IMR-90 (cell line): ENCODE measurements at regions not wholly inside any gene's neighbourhood (a gene's known extent, or its start where the extent isn't known, plus 50 kb on each side); places are given as distances from the start of the nearest gene placed in this dataset.

Experiments used
- ATAC-seq: fragments of 200-7000 bp; cut with Tn5 transposase; 2 replicates; pipeline ENCODE4 v1.9.1; 2020; ENCODE audit warnings: low read depth, mild to moderate bottlenecking, moderate library complexity
- BruUV-seq: library from RNA; stranded (reverse); fragments of 400-500 nt; replicated peaks from 2 replicates; lab custom pipeline; 2021; lab: Mats Ljungman, UMichigan
- CTCF ChIA-PET: fragments of 300-600 bp; formaldehyde crosslinking; extraction: SDS; loops from one replicate; lab custom pipeline; 2021; ENCODE audit warnings: antibody characterized with exemption; lab: Yijun Ruan, JAX
- POLR2A ChIA-PET: fragments of 300-600 bp; sonication (Branson Sonifier 250); formaldehyde crosslinking; loops from one replicate; lab custom pipeline; 2022; ENCODE audit warnings: antibody characterized with exemption; ENCODE audit not compliant: unreplicated experiment; lab: Charles Lee
- DNase-seq: peaks from one replicate; pipeline ENCODE4 v3.0.0; 2013
- H2AFZ ChIP-seq: replicated peaks from 2 replicates; pipeline ENCODE3; 2013; ENCODE audit warnings: low read length, mild to moderate bottlenecking; ENCODE audit not compliant: poor library complexity
- H2AK5ac ChIP-seq: 2 replicates; pipeline ENCODE4 v1.6.1; 2013; ENCODE audit warnings: low read depth, low read length, inconsistent platforms
- H2AK9ac ChIP-seq: replicated peaks from 2 replicates; pipeline ENCODE3; 2013; ENCODE audit warnings: mild to moderate bottlenecking, low read depth, low read length, moderate library complexity; ENCODE audit not compliant: poor library complexity
- H2BK120ac ChIP-seq: 2 replicates; pipeline ENCODE4 v1.6.1; 2013; ENCODE audit warnings: low read depth, low read length, inconsistent platforms
- H2BK15ac ChIP-seq: 3 replicates; pipeline ENCODE4 v1.6.1; 2013; ENCODE audit warnings: low read depth, low read length, inconsistent platforms
- H2BK20ac ChIP-seq: 2 replicates; pipeline ENCODE4 v1.6.1; 2013; ENCODE audit warnings: low read depth, mild to moderate bottlenecking, inconsistent platforms, low read length, moderate library complexity
- H2BK5ac ChIP-seq: 2 replicates; pipeline ENCODE4 v1.6.1; 2013; ENCODE audit warnings: mild to moderate bottlenecking, low read depth, low read length, inconsistent platforms; ENCODE audit not compliant: poor library complexity, severe bottlenecking
- H3K14ac ChIP-seq: replicated peaks from 2 replicates; pipeline ENCODE4 v1.6.1; 2013; ENCODE audit warnings: low read depth, low read length, inconsistent platforms
- H3K18ac ChIP-seq: 2 replicates; pipeline ENCODE4 v1.6.1; 2013; ENCODE audit warnings: low read depth, low read length, control low read depth
- H3K23ac ChIP-seq: 2 replicates; pipeline ENCODE4 v1.6.1; 2013; ENCODE audit warnings: low read depth, low read length, inconsistent platforms
- H3K27ac ChIP-seq: 2 replicates; pipeline ENCODE4 v1.5.1; 2013; ENCODE audit warnings: mild to moderate bottlenecking, control low read depth, low read length; ENCODE audit not compliant: insufficient read depth
- H3K27me3 ChIP-seq: 2 replicates; pipeline ENCODE4 v1.6.1; 2013; ENCODE audit warnings: low read length; ENCODE audit not compliant: control insufficient read depth, insufficient read depth
- H3K36me3 ChIP-seq: 2 replicates; pipeline ENCODE4 v1.6.1; 2013; ENCODE audit warnings: low read length, mixed read lengths; ENCODE audit not compliant: control insufficient read depth, insufficient read depth
- H3K4ac ChIP-seq: 2 replicates; pipeline ENCODE4 v1.6.1; 2013; ENCODE audit warnings: low read depth, low read length, inconsistent platforms
- H3K4me1 ChIP-seq: 2 replicates; pipeline ENCODE4 v1.6.1; 2013; ENCODE audit warnings: low read length, mixed read lengths; ENCODE audit not compliant: control insufficient read depth, insufficient read depth
- H3K4me2 ChIP-seq: 2 replicates; pipeline ENCODE4 v1.6.1; 2013; ENCODE audit warnings: low read depth, mild to moderate bottlenecking, control low read depth, low read length, moderate library complexity
- H3K4me3 ChIP-seq: 2 replicates; pipeline ENCODE4 v1.5.1; 2013; ENCODE audit warnings: low read depth, mild to moderate bottlenecking, control low read depth, low read length, moderate library complexity; ENCODE audit not compliant: insufficient read depth
- H3K56ac ChIP-seq: 2 replicates; pipeline ENCODE4 v1.6.1; 2013; ENCODE audit warnings: low read length, inconsistent platforms; ENCODE audit not compliant: insufficient read depth; ENCODE audit errors: extremely low read depth
- H3K79me1 ChIP-seq, 2 experiments: 2 replicates each; pipeline ENCODE4 v1.6.1; 2013; ENCODE audit warnings: low read length in 2 of 2, inconsistent platforms in 1 of 2, low read depth in 1 of 2
- H3K9ac ChIP-seq: 2 replicates; pipeline ENCODE4 v1.6.1; 2013; ENCODE audit warnings: low read depth, low read length, control low read depth
- H3K9me1 ChIP-seq: 2 replicates; pipeline ENCODE4 v1.6.1; 2013; ENCODE audit warnings: low read length, inconsistent platforms; ENCODE audit not compliant: insufficient read depth
- H3K9me3 ChIP-seq: 2 replicates; pipeline ENCODE4 v1.6.1; 2013; ENCODE audit warnings: low read length; ENCODE audit not compliant: control insufficient read depth, insufficient read depth
- H4K20me1 ChIP-seq: 2 replicates; pipeline ENCODE4 v1.6.1; 2013; ENCODE audit warnings: low read length, inconsistent platforms; ENCODE audit not compliant: insufficient read depth
- H4K5ac ChIP-seq: 2 replicates; pipeline ENCODE4 v1.6.1; 2013; ENCODE audit warnings: mild to moderate bottlenecking, low read depth, low read length, control low read depth
- H4K8ac ChIP-seq, 2 experiments: 2 replicates each; pipeline ENCODE4 v1.6.1; 2013; ENCODE audit warnings: low read depth in 2 of 2, low read length in 2 of 2, control low read depth in 1 of 2, inconsistent platforms in 1 of 2
- H4K91ac ChIP-seq: 2 replicates; pipeline ENCODE4 v1.6.1; 2013; ENCODE audit warnings: low read depth, low read length, inconsistent platforms; ENCODE audit not compliant: insufficient read depth
- BHLHE40 ChIP-seq: fragments of 150-350 bp; IDR thresholded peaks from 2 replicates; pipeline ENCODE4 v1.6.1; 2016; ENCODE audit warnings: mild to moderate bottlenecking, low read depth, low read length
- CEBPB ChIP-seq: IDR thresholded peaks from 2 replicates; pipeline ENCODE4 v1.6.1; 2012; ENCODE audit warnings: low read depth, low read length, improper control_type of control experiment
- CHD1 ChIP-seq: IDR thresholded peaks from 2 replicates; pipeline ENCODE4 v1.6.1; 2012; ENCODE audit warnings: low read depth, low read length, improper control_type of control experiment
- CTCF ChIP-seq: conservative IDR thresholded peaks from 2 replicates; pipeline ENCODE4 v1.5.1; 2012; ENCODE audit warnings: mild to moderate bottlenecking, low read depth, low read length, improper control_type of control experiment
- FOS ChIP-seq: fragments of 150-350 bp; IDR thresholded peaks from 2 replicates; pipeline ENCODE4 v1.6.1; 2016; ENCODE audit warnings: low read depth, low read length
- MAFK ChIP-seq: IDR thresholded peaks from 2 replicates; pipeline ENCODE4 v1.6.1; 2012; ENCODE audit warnings: low read depth, low read length, improper control_type of control experiment
- MAZ ChIP-seq: IDR thresholded peaks from 2 replicates; pipeline ENCODE4 v1.6.1; 2012; ENCODE audit warnings: low read depth, mild to moderate bottlenecking, low read length, improper control_type of control experiment, moderate library complexity, borderline replicate concordance
- MXI1 ChIP-seq: IDR thresholded peaks from 2 replicates; pipeline ENCODE4 v1.6.1; 2012; ENCODE audit warnings: low read depth, mild to moderate bottlenecking, low read length, moderate library complexity, borderline replicate concordance
- NFE2L2 ChIP-seq: fragments of 150-350 bp; IDR thresholded peaks from 2 replicates; pipeline ENCODE4 v1.6.1; 2016; ENCODE audit warnings: low read depth, mild to moderate bottlenecking, low read length
- POLR2A ChIP-seq: IDR thresholded peaks from 2 replicates; pipeline ENCODE4 v1.6.1; 2012; ENCODE audit warnings: mild to moderate bottlenecking, low read depth, low read length
- RAD21 ChIP-seq: IDR thresholded peaks from 2 replicates; pipeline ENCODE4 v1.6.1; 2012; ENCODE audit warnings: low read length, improper control_type of control experiment
- RCOR1 ChIP-seq: IDR thresholded peaks from 2 replicates; pipeline ENCODE4 v1.6.1; 2012; ENCODE audit warnings: mild to moderate bottlenecking, low read length, improper control_type of control experiment; ENCODE audit not compliant: insufficient replicate concordance
- RFX5 ChIP-seq: IDR thresholded peaks from 2 replicates; pipeline ENCODE4 v1.8.0; 2012; ENCODE audit warnings: low read depth, mild to moderate bottlenecking, low read length, moderate library complexity
- SMC3 ChIP-seq: fragments of 150-350 bp; IDR thresholded peaks from 2 replicates; pipeline ENCODE4 v1.6.1; 2016; ENCODE audit warnings: low read depth, mild to moderate bottlenecking, antibody characterized with exemption, low read length, moderate library complexity
- USF2 ChIP-seq: fragments of 150-350 bp; IDR thresholded peaks from 2 replicates; pipeline ENCODE4 v1.6.1; 2017; ENCODE audit warnings: mild to moderate bottlenecking, antibody characterized with exemption, low read length, low read depth
- WGBS, 2 experiments: methylation state at CpG; one replicate each; pipeline versions ENCODE4 v1.1.5 to v1.1.7; 2013; ENCODE audit warnings: missing lambda C conversion rate in 2 of 2; ENCODE audit not compliant: insufficient read length in 1 of 2; ENCODE audit errors: extremely low coverage in 2 of 2; 5-methylcytosine and 5-hydroxymethylcytosine counted together
- dilution Hi-C: fragments of 300-500 bp; cut with HindIII; formaldehyde crosslinking; loops from one replicate; pipeline ENCODE4 v1.14.3; 2018; ENCODE audit warnings: low sequenced_read_pairs; ENCODE audit not compliant: unreplicated experiment
- in situ Hi-C: fragments of 300-500 bp; cut with MboI; formaldehyde crosslinking; loops from 3 replicates; pipeline ENCODE4 v1.14.3; 2019; ENCODE audit warnings: low sequenced_read_pairs, inconsistent platforms, mixed read lengths
- intact Hi-C: fragments of 100-400 bp; cut with micrococcal nuclease; formaldehyde crosslinking; loops from 2 replicates; pipeline ENCODE4 v1.10.0; 2022
- TF ChIP-seq, protein P1 (sequence below): fragments of 150-350 bp; IDR thresholded peaks from 2 replicates; pipeline ENCODE4 v1.6.1; 2016; ENCODE audit warnings: low read depth, mild to moderate bottlenecking, low read length, moderate library complexity, borderline replicate concordance

DNA sequence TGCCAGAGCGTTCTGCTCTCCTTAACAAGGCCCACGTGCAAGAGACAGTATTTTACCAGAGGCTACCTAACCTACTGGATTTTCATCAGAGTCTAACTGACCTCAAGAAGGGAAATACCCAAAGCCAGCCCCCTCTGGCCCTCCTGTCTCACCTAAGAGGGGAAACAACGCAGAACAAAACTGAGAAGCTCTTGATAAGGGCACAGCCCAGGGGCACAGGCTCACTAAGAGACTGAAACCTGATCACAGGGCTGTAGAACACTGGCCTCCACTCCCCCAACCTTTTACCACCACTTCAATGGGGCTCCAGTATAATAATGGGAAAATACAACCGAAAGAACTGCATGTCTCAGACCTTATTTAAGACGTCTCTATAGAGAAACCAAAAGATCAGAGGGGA, 449.5 kb upstream of the CAMK1G start:
- Histone ChIP-seq H4K8ac (no peak overlapping the region), H3K27ac (no peak overlapping the region), H3K4ac (no peak overlapping the region), H3K56ac (no peak overlapping the region), H3K4me1 (no peaks in the 10 kb centered on the region), H3K79me1 (no peaks in the 10 kb centered on the region), H2BK120ac (no peak overlapping the region), H3K4me2 (no peak overlapping the region), H3K9me3 (peaks cover 4% of the 10 kb centered on the region; the same call in 1 of the 2 replicates), H3K27me3 (no peaks in the 10 kb centered on the region), H3K9ac (no peak overlapping the region), H2BK15ac (no peak overlapping the region), H3K36me3 (no peaks in the 10 kb centered on the region), H4K20me1 (no peaks in the 10 kb centered on the region), H3K18ac (no peak overlapping the region), H2BK20ac (no peak overlapping the region), H3K23ac (no peak overlapping the region), H4K5ac (no peak overlapping the region), H2BK5ac (no peak overlapping the region), H2AFZ (no peak overlapping the region), H3K9me1 (no peaks in the 10 kb centered on the region), H2AK9ac (no peak overlapping the region), H2AK5ac (no peak overlapping the region), H3K4me3 (no peak overlapping the region), H4K91ac (no peak overlapping the region), H3K14ac (no peak overlapping the region)
- no CpG with 5 or more reads among the region's 5 CpGs for WGBS, 2 experiments
- ChIA-PET POLR2A (no interaction called here), CTCF (no interaction called here)
- BruUV-seq = no TSS peak
- intact Hi-C loops = no loop called here
- TF ChIP-seq SMC3 = no peak
- no peak for TF ChIP-seq BHLHE40
- no peak for TF ChIP-seq RCOR1
- TF ChIP-seq RFX5 = no peak
- no peak for TF ChIP-seq MAFK
- TF ChIP-seq MAZ = no peak
- TF ChIP-seq FOS = no peak
- TF ChIP-seq, protein P1, sequence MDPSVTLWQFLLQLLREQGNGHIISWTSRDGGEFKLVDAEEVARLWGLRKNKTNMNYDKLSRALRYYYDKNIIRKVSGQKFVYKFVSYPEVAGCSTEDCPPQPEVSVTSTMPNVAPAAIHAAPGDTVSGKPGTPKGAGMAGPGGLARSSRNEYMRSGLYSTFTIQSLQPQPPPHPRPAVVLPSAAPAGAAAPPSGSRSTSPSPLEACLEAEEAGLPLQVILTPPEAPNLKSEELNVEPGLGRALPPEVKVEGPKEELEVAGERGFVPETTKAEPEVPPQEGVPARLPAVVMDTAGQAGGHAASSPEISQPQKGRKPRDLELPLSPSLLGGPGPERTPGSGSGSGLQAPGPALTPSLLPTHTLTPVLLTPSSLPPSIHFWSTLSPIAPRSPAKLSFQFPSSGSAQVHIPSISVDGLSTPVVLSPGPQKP = no peak
- TF ChIP-seq CTCF = no peak
- no peak for TF ChIP-seq MXI1
- no peak for TF ChIP-seq RAD21
- no peak for TF ChIP-seq POLR2A
- TF ChIP-seq USF2 = no peak
- TF ChIP-seq CEBPB = no peak
- no peak for TF ChIP-seq NFE2L2
- TF ChIP-seq CHD1 = no peak
- in situ Hi-C loops = no loop called here
- ATAC-seq = no peak
- dilution Hi-C loops = no loop called here
- no peak for DNase-seq
